ENCODE measurements at regions not wholly inside any gene's neighbourhood (a gene's known extent, or its start where the extent isn't known, plus 50 kb on each side); places are given as distances from the start of the nearest gene placed in this dataset.

GRCh38 chr9:26205261-26205660 lies 527.0 kb upstream of the TUSC1 start:
- TF ChIP-seq CTCF (IDR thresholded peaks at IDR 0.05; ENCODE audit: borderline replicate concordance, insufficient read depth, low read depth, low read length), result no peak
- H3K4me3 ChIP-seq (ENCODE audit: low read depth, low read length), result no peak overlapping the region

GRCh38 chr9:26193237-26193636 lies 515.0 kb upstream of the TUSC1 start:
- TF ChIP-seq CTCF (IDR thresholded peaks at IDR 0.05; ENCODE audit: borderline replicate concordance, insufficient read depth, low read depth, low read length), result no peak
- H3K4me3 ChIP-seq (ENCODE audit: low read depth, low read length), result no peak overlapping the region

DNA sequence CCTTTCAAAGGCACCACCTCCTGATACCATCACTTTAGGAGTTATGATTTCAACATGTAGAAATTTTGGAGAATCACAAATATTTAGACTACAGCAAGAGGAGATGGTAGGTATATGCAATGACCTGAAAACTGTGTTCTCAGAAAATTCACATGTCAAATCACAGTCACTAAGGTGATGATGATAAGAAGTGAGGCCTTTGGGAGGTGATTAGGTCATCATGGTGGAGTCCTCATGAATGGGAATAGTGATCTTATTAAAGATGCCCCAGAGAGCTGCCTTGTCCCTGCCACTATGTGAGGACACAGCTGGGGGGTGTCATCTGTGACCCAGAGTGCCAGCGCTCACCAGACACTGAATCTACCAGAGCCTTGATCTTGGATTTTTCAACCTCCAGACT lies 513.5 kb upstream of the TUSC1 start:
- H3K4me3 ChIP-seq (ENCODE audit: low read depth, low read length), result no peak overlapping the region
- no peak for TF ChIP-seq CTCF (IDR thresholded peaks at IDR 0.05; ENCODE audit: borderline replicate concordance, insufficient read depth, low read depth, low read length)

- H3K4me3 ChIP-seq (ENCODE audit: low read depth, low read length), result no peak overlapping the region
- no peak for TF ChIP-seq CTCF (IDR thresholded peaks at IDR 0.05; ENCODE audit: borderline replicate concordance, insufficient read depth, low read depth, low read length)
Measured at GRCh38 chr9:26181836-26182235, 503.6 kb upstream of the TUSC1 start.

- no peak for TF ChIP-seq CTCF (IDR thresholded peaks at IDR 0.05; ENCODE audit: borderline replicate concordance, insufficient read depth, low read depth, low read length)
- H3K4me3 ChIP-seq (ENCODE audit: low read depth, low read length), result no peak overlapping the region
Measured at GRCh38 chr9:26176628-26177027, 498.4 kb upstream of the TUSC1 start.

- no peak for TF ChIP-seq CTCF (IDR thresholded peaks at IDR 0.05; ENCODE audit: borderline replicate concordance, insufficient read depth, low read depth, low read length)
Measured at GRCh38 chr9:26175264-26175663, 497.0 kb upstream of the TUSC1 start.

GRCh38 chr9:26172301-26172700 lies 494.1 kb upstream of the TUSC1 start:
- TF ChIP-seq CTCF (IDR thresholded peaks at IDR 0.05; ENCODE audit: borderline replicate concordance, insufficient read depth, low read depth, low read length), result no peak
- H3K4me3 ChIP-seq (ENCODE audit: low read depth, low read length), result no peak overlapping the region

More at GRCh38 chr9:26175264-26175663, 497.0 kb upstream of the TUSC1 start:
- no peak overlapping the region for H3K4me3 ChIP-seq (ENCODE audit: low read depth, low read length)

All from GM12875 (cell line).